Prostate gland (tissue), 2 donors: ENCODE measurements at regions not wholly inside any gene's neighbourhood (a gene's known extent, or its start where the extent isn't known, plus 50 kb on each side); places are given as distances from the start of the nearest gene placed in this dataset.

Source experiments
- CTCF ChIP-seq, 4 experiments: fragments of 200-600 bp in 2 of 4; fragments of 450-650 bp in 2 of 4; sonication (generic) in 2 of 4; IDR thresholded peaks; 1 replicate in 3 of 4; 2 replicates in 1 of 4; pipeline ENCODE4 v1.5.1; 2016 to 2019; ENCODE audit warnings: antibody characterized with exemption in 4 of 4, mild to moderate bottlenecking in 2 of 4, moderate library complexity in 2 of 4
- POLR2A ChIP-seq: fragments of 450-650 bp; IDR thresholded peaks from one replicate; pipeline ENCODE4 v1.6.1; 2016; ENCODE audit warnings: antibody characterized with exemption, mild to moderate bottlenecking
- POLR2AphosphoS5 ChIP-seq: sonication (generic); formaldehyde crosslinking; IDR thresholded peaks from one replicate; pipeline ENCODE4 v1.6.1; 2017; ENCODE audit warnings: antibody characterized with exemption

- TF ChIP-seq POLR2A (no peak), POLR2AphosphoS5 (peak; percentile 18), CTCF (IDR thresholded peaks at IDR 0.05) (no peak)
These were observed 104.0 kb downstream of the SLC30A10 start for GRCh38 chr1:219824338-219824737.
